Thyroid gland (tissue), 4 donors: ENCODE measurements at regions not wholly inside any gene's neighbourhood (a gene's known extent, or its start where the extent isn't known, plus 50 kb on each side); places are given as distances from the start of the nearest gene placed in this dataset.

Source experiments
- DNase-seq, 2 donors: peaks; one replicate each; pipeline ENCODE4 v3.0.0-alpha.2; 2019
- H3K27ac ChIP-seq, 3 donors: fragments of 200-600 bp; sonication (generic); 1 replicate in 2 of 3; 2 replicates in 1 of 3; pipeline ENCODE4 v1.5.1; 2016 to 2019; ENCODE audit warnings: mild to moderate bottlenecking in 1 of 3, moderate library complexity in 1 of 3
- H3K27me3 ChIP-seq: fragments of 200-600 bp; sonication (generic); one replicate; pipeline ENCODE4 v1.5.1; 2019
- H3K36me3 ChIP-seq, 2 donors: fragments of 200-600 bp; sonication (generic); one replicate each; pipeline ENCODE4 v1.5.1; 2016 to 2019
- H3K4me1 ChIP-seq, 2 donors: fragments of 200-600 bp; sonication (generic); one replicate each; pipeline ENCODE4 v1.5.1; 2017 to 2019
- H3K4me3 ChIP-seq, 3 donors: fragments of 200-600 bp; sonication (generic); replicated peaks in 1 of 3; 1 replicate in 2 of 3; 2 replicates in 1 of 3; pipeline ENCODE4 v1.5.1; 2016; ENCODE audit warnings: mild to moderate bottlenecking in 1 of 3
- H3K9me3 ChIP-seq: fragments of 200-600 bp; sonication (generic); one replicate; pipeline ENCODE4 v1.5.1; 2017
- POLR2A ChIP-seq, 2 donors: fragments of 450-650 bp; IDR thresholded peaks; one replicate each; pipeline ENCODE4 v1.6.1; 2017; ENCODE audit warnings: antibody characterized with exemption in 2 of 2, mild to moderate bottlenecking in 2 of 2, moderate library complexity in 1 of 2
- WGBS, 2 donors: methylation state at CpG; one replicate each; pipeline ENCODE4 v1.1.5; 2017; 5-methylcytosine and 5-hydroxymethylcytosine counted together
- intact Hi-C: fragments of 100-400 bp; cut with DNase I; formaldehyde crosslinking; loops from one replicate; pipeline ENCODE4 v1.15.1; 2023
- TF ChIP-seq, protein P1 (sequence below), 6 experiments: fragments of 200-600 bp in 3 of 6; fragments of 450-650 bp in 3 of 6; sonication (generic) in 3 of 6; IDR thresholded peaks; one replicate each; pipeline ENCODE4 v1.5.1; 2016 to 2019; ENCODE audit warnings: antibody characterized with exemption in 6 of 6, mild to moderate bottlenecking in 2 of 6, inconsistent platforms in 1 of 6, moderate library complexity in 1 of 6

DNA sequence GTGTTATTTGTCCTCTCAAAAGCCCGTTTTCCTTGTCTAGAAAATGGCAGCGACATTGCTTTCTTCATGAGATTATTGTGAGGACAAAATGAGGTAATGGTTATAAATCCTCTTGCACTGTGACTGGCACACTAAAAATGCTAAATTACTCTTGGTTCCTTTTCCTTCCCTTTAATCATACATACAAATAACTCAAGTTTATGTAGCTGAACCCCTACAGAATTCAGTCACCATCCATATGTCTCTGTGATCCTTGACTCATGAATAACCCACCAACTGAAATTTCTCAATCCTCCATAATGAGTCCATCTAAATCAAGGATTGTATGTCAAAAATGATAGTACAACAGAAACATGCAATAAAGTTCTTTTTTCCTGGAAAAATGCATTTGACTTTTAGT lies 71.3 kb upstream of the VWC2 start:
- intact Hi-C loops = no loop called here
- no peak for DNase-seq
- WGBS, 2 donors = 79 to 85% methylated on average over 2 of the region's 2 CpGs

DNA sequence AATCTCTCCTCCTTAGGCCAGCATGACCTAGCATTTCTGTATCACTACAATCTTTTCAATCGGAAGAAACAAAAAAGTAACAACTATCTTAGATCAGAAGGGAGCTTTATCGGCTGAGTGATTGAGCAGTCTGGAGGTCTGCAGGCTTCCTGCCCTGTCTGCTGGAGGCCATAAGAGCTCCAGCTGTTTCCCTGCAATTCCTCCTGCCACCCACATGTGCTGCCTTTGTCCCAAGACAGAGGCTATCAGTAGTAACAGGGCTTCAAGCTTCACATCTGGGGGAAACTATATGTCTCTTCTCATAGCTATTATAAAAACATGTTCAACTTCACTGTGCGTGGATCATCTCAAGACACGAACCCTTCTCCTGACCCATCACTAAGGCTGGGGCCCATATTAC lies 70.1 kb upstream of the VWC2 start:
- no peaks in the 10 kb centered on the region for H3K9me3 ChIP-seq
- no peaks in the 10 kb centered on the region for H3K4me1 ChIP-seq
- no peaks in the 10 kb centered on the region for H3K27me3 ChIP-seq
- no peak for TF ChIP-seq POLR2A (IDR thresholded peaks at IDR 0.05)
- TF ChIP-seq, protein P1, sequence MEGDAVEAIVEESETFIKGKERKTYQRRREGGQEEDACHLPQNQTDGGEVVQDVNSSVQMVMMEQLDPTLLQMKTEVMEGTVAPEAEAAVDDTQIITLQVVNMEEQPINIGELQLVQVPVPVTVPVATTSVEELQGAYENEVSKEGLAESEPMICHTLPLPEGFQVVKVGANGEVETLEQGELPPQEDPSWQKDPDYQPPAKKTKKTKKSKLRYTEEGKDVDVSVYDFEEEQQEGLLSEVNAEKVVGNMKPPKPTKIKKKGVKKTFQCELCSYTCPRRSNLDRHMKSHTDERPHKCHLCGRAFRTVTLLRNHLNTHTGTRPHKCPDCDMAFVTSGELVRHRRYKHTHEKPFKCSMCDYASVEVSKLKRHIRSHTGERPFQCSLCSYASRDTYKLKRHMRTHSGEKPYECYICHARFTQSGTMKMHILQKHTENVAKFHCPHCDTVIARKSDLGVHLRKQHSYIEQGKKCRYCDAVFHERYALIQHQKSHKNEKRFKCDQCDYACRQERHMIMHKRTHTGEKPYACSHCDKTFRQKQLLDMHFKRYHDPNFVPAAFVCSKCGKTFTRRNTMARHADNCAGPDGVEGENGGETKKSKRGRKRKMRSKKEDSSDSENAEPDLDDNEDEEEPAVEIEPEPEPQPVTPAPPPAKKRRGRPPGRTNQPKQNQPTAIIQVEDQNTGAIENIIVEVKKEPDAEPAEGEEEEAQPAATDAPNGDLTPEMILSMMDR (IDR thresholded peaks at IDR 0.05) = no peak
- no peaks in the 10 kb centered on the region for H3K36me3 ChIP-seq
- intact Hi-C loops = no loop called here
- no peak overlapping the region for H3K4me3 ChIP-seq
- WGBS, 2 donors = 72 to 82% methylated on average over 4 of the region's 4 CpGs
- no peak overlapping the region for H3K27ac ChIP-seq
- DNase-seq = no peak

More for the DNA sequence above, 71.3 kb upstream of the VWC2 start:
- H3K27ac ChIP-seq = no peak overlapping the region
- TF ChIP-seq, protein P1 (IDR thresholded peaks at IDR 0.05) = no peak
- TF ChIP-seq POLR2A (IDR thresholded peaks at IDR 0.05) = no peak
- no peaks in the 10 kb centered on the region for H3K36me3 ChIP-seq
- H3K4me3 ChIP-seq = no peak overlapping the region
- no peaks in the 10 kb centered on the region for H3K27me3 ChIP-seq
- H3K9me3 ChIP-seq = no peaks in the 10 kb centered on the region
- no peaks in the 10 kb centered on the region for H3K4me1 ChIP-seq

DNA sequence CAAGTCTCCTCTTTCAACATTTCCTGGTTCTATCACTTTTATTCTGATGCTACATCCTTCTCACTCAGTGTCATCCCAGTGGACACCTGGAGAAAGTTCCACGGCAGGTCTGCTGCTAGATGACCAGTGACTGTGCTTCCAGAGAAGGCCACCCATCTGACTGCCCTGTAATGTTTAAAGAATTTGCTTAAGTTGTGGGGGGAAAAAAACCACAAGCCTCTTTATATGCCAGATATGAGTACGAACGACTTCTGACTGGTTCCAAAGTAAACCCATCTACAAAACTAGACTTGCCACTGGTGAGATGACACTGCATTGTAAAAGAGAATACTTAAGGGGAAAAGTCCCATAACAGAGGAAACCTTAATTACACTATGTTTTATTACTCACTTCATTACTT lies 69.6 kb upstream of the VWC2 start:
- Histone ChIP-seq H3K9me3 (no peaks in the 10 kb centered on the region), H3K27ac (no peak overlapping the region), H3K27me3 (no peaks in the 10 kb centered on the region), H3K4me3 (no peak overlapping the region), H3K4me1 (no peaks in the 10 kb centered on the region), H3K36me3 (no peaks in the 10 kb centered on the region)
- intact Hi-C loops = no loop called here
- WGBS, 2 donors = 76 to 83% methylated on average over 3 of the region's 3 CpGs
- no peak for DNase-seq
- TF ChIP-seq, protein P1 (IDR thresholded peaks at IDR 0.05) = no peak
- no peak for TF ChIP-seq POLR2A (IDR thresholded peaks at IDR 0.05)

DNA sequence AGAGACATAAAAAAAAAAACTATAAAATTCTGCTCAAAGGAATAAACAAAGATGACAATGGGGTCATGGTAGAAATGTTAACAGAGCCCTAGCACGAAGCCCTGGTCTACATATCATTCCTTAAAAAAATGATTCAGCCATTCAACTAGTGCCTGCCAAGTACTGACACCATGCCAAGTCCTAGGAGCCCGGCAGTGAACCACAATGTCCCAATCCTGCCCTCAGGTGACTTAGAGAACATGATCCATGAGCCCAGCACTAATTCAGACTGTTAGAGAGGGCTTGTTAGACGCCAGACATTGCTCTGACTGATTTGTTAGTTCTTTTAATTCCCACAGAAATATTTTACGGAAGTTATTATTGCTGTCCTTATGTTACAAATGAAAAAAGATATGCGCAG lies 67.3 kb upstream of the VWC2 start:
- Histone ChIP-seq H3K27ac (no peak overlapping the region), H3K27me3 (no peaks in the 10 kb centered on the region), H3K4me1 (no peaks in the 10 kb centered on the region), H3K36me3 (no peaks in the 10 kb centered on the region), H3K4me3 (no peak overlapping the region), H3K9me3 (no peaks in the 10 kb centered on the region)
- intact Hi-C loops = no loop called here
- no peak for DNase-seq
- TF ChIP-seq POLR2A (IDR thresholded peaks at IDR 0.05) = no peak
- TF ChIP-seq, protein P1 (IDR thresholded peaks at IDR 0.05) = no peak
- WGBS, 2 donors = 68 to 84% methylated on average over 5 of the region's 5 CpGs

DNA sequence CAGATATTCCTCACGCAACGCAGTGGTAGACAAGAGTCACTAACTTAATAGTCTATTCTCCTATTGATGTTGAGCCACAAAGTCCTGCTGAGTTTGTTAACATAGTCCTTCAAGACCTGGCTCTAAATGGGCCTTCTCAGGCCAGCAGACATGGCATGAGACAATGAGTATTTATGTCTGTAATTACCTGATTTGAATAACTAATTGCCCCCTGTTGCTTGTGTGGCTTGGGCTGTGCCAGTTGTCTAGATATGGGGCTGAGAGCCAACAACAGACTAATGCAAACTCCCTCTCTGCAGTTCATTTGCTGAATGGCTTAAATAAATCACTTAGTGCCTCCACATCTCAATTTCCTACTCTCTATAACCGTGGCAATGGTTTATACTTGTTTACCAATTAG lies 65.5 kb upstream of the VWC2 start:
- Histone ChIP-seq H3K4me3 (no peak overlapping the region), H3K9me3 (no peaks in the 10 kb centered on the region), H3K36me3 (no peaks in the 10 kb centered on the region), H3K4me1 (no peaks in the 10 kb centered on the region), H3K27me3 (no peaks in the 10 kb centered on the region), H3K27ac (no peak overlapping the region)
- intact Hi-C loops = no loop called here
- DNase-seq = no peak
- 89 to 93% methylated on average over 3 of the region's 3 CpGs for WGBS, 2 donors
- TF ChIP-seq POLR2A (IDR thresholded peaks at IDR 0.05) = no peak
- TF ChIP-seq, protein P1 (IDR thresholded peaks at IDR 0.05) = no peak
